ENCODE measurements at regions not wholly inside any gene's neighbourhood (a gene's known extent, or its start where the extent isn't known, plus 50 kb on each side); places are given as distances from the start of the nearest gene placed in this dataset.
"Not testable (repeated sequence)": the region's sequence is repeated elsewhere in the genome, so short reads cannot be mapped to it uniquely, and the experiment has no call there.

DNA sequence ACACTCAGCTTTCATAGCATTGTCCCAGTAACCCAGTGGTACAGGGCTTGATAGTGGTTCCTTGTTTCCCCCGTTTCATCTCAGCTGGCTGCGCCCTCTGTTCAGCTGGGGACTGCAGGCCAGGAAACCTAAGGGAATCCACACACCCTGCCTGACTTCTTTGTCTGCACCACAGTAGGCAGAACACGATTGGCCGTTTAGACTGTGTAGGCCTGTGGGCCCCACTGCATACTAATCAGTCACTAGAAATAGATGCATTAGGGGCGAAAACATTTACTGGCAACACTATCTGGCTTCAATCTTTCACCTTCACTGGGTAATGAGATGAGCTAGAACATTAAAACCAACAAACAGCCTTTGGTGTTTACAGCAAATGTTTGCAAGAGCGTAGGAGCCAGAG, 512.7 kb upstream of the BRINP1 start:
- H3K4me3 ChIP-seq (ENCODE audit: low read depth, low read length): no peak overlapping the region
- no peak for DNase-seq (ENCODE audit: low read depth)
- TF ChIP-seq CTCF (IDR thresholded peaks at IDR 0.05; ENCODE audit: low read depth, low read length, missing control alignments): no peak

DNA sequence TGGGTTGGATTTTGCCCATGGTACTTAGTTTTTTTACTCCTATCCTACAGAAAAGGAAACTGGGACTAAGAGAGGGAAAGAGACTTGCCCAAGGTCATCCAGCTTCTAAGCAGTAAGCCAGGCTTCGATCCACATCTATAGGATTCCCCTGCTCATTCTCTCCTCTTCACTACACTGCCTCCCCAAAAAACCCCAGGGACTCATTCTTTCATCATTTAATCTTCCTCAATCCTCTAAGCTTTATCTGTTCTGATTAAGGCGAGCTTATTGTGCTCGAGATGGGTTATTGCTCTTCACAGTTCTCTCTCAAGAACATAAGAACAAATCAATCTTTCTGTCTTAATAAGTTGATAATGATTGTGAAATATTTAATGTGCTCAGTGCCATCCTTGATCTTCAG, 511.1 kb upstream of the BRINP1 start:
- no peak for TF ChIP-seq CTCF (IDR thresholded peaks at IDR 0.05; ENCODE audit: low read depth, low read length, missing control alignments)

GRCh38 chr9:119877306-119877705, 508.1 kb upstream of the BRINP1 start:
- TF ChIP-seq CTCF (IDR thresholded peaks at IDR 0.05; ENCODE audit: low read depth, low read length, missing control alignments): no peak
- DNase-seq (ENCODE audit: low read depth): no peak
- H3K4me3 ChIP-seq (ENCODE audit: low read depth, low read length): no peak overlapping the region

More for the DNA sequence above, 511.1 kb upstream of the BRINP1 start:
- no peak for DNase-seq (ENCODE audit: low read depth)
- H3K4me3 ChIP-seq (ENCODE audit: low read depth, low read length): no peak overlapping the region

- no peak overlapping the region for H3K4me3 ChIP-seq (ENCODE audit: low read depth, low read length)
- DNase-seq (ENCODE audit: low read depth): no peak
- TF ChIP-seq CTCF (IDR thresholded peaks at IDR 0.05; ENCODE audit: low read depth, low read length, missing control alignments): no peak
Measured at GRCh38 chr9:119873877-119874276, 504.6 kb upstream of the BRINP1 start.

DNA sequence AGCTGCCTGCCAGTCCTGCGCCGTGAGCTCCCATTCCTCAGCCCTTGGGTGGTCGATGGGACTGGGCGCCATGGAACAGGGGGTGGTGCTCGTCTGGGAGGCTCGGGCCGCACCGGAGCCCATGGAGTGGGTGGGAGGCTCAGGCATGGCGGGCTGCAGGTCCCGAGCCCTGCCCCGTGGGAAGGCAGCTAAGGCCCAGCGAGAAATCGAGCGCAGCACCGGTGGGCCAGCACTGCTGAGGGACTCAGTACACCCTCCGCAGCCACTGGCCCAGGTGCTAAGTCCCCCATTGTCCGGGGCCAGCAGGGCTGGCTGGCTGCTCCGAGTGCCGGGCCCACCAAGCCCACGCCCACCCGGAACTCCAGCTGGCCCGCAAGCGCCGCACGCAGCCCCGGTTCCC, 501.0 kb upstream of the BRINP1 start:
- not testable (repeated sequence) for H3K4me3 ChIP-seq (ENCODE audit: low read depth, low read length); DNase-seq (ENCODE audit: low read depth)

- TF ChIP-seq CTCF (IDR thresholded peaks at IDR 0.05; ENCODE audit: low read depth, low read length, missing control alignments): no peak
- no peak overlapping the region for H3K4me3 ChIP-seq (ENCODE audit: low read depth, low read length)
- no peak for DNase-seq (ENCODE audit: low read depth)
Measured at GRCh38 chr9:119868694-119869093, 499.5 kb upstream of the BRINP1 start.

- no peak for DNase-seq (ENCODE audit: low read depth)
- no peak for TF ChIP-seq CTCF (IDR thresholded peaks at IDR 0.05; ENCODE audit: low read depth, low read length, missing control alignments)
- no peak overlapping the region for H3K4me3 ChIP-seq (ENCODE audit: low read depth, low read length)
Measured at GRCh38 chr9:119861842-119862241, 492.6 kb upstream of the BRINP1 start.

- DNase-seq (ENCODE audit: low read depth): no peak
- H3K4me3 ChIP-seq (ENCODE audit: low read depth, low read length): no peak overlapping the region
- no peak for TF ChIP-seq CTCF (IDR thresholded peaks at IDR 0.05; ENCODE audit: low read depth, low read length, missing control alignments)
Measured at GRCh38 chr9:119859128-119859527, 489.9 kb upstream of the BRINP1 start.
